KBM-7 (cell line): ENCODE measurements at regions not wholly inside any gene's neighbourhood (a gene's known extent, or its start where the extent isn't known, plus 50 kb on each side); places are given as distances from the start of the nearest gene placed in this dataset.

ENCODE experiments used
- DNase-seq: peaks from one replicate; pipeline ENCODE4 v3.0.0-alpha.2; 2015
- in situ Hi-C: fragments of 300-500 bp; cut with MboI; formaldehyde crosslinking; loops from 2 replicates; pipeline ENCODE4 v1.14.3; 2020; ENCODE audit warnings: low sequenced_read_pairs, low pct_unique_long_range_greater_than_20kb, mixed read lengths

DNA sequence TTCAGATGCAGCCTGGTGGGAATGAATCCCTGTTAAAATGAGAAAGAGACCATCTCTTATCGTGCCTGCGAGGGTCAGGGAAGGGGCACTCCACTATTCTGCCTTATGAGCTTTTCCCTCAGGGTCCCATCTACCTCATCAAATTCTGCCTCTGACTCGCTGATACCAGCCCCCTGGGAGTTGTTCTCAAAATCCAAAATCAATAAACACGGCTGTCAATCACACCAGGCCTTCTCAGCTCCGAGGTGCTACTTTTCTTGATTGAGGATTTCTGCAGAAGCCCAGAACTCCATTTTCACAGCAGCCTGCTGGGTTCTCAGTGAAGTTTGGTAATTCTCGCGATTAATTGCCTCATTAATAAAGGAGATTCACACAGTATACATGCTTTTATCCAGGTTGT is 312.6 kb downstream of the STIM2 start:
- in situ Hi-C loops: no loop called here
- no peak for DNase-seq

DNA sequence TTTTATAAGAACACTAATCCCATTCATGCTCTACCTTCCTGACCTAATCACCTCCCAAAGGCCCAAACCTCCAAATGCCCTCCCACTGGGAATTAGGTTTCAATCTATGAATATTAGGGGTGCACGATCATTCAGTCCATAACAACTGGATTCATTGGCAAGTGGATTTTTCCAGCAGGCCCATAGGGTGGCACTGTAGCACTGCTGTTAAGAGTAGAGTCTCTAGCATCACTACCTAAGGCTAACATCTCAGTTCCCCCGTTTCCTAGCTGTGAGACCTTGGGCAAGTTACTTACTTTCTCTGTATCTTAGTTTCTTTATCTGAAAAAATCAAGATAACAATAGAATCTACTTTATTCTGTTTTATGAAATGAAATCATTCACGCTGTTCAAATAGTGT is 315.8 kb downstream of the STIM2 start:
- in situ Hi-C loops: no loop called here
- peak; percentile 1 for DNase-seq

DNA sequence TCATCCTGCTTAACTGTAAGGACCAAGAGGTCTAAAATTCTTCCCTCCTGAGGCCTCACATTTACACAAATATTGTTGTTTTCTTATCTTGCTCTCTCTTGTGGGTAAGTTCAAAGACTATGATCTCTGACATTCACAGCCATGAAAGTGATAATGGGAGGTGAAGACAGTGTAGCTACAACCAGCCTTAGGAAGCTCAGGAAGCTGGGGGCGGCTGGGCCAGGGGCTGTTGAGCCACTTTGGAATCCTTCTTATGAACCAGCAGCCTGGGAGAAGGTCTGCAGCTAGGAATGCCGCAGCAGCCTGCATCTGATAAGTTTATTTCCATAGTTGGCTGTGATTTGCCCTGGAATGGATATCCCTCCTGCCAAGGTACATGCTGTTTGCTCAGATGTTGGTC is 316.2 kb downstream of the STIM2 start:
- DNase-seq: no peak
- in situ Hi-C loops: no loop called here

DNA sequence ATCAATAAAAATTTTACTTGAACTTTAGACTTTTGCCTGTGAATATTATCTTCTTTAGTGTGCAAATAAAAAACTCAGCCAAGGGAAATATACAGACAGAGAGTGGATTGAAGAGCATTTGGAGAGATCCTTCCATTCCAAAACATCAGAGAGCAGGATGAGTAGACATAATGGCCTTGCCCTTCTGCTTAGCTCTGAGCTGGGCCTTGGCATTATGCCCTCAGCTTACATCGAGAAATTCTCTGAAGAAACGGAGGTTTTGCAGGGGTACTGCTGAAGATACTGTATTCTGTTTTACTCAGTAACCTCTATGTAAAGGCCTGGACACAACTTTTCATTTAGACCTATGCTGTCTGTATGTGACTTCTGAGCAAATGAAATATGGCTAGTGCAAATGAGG is 317.4 kb downstream of the STIM2 start:
- DNase-seq: no peak
- in situ Hi-C loops: no loop called here

DNA sequence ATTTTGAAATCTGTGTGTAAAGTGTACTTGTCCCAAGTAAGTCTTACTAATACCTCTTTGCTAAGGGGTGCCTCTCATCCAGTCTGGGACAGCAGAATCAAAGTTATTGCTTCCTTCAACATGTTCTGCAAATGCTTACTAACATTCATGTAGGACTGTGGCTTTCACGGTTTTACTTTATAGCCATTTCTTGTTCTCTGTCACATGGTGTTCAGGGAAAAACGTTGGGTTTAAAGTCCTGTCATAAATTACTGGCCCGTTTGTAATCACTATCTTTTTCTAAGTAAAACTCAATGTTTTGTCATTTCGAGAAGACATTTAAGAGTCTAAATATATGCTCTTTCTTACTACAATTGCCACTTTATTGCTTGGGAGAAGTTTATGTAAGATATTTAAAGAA is 321.1 kb downstream of the STIM2 start:
- in situ Hi-C loops: no loop called here

DNA sequence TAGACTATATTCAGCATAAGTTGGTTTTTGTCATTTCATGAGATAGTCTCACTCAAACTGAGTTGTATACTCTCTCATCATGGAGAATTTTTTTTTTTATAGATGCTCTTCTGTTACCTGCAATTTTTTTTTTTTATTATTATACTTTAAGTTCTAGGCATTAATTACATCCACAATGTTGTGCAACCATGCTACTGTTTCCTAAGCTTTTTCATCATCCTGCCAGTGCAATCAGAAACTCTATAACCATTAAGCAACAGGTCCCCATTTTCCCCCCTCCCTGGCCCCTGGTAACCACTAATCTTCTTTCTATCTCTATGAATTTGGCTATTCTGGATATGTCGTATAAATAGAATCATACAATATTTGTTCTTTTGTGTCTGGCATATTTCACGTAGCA is 321.6 kb downstream of the STIM2 start:
- no peak for DNase-seq

More for the DNA sequence above, 321.1 kb downstream of the STIM2 start:
- DNase-seq: no peak

DNA sequence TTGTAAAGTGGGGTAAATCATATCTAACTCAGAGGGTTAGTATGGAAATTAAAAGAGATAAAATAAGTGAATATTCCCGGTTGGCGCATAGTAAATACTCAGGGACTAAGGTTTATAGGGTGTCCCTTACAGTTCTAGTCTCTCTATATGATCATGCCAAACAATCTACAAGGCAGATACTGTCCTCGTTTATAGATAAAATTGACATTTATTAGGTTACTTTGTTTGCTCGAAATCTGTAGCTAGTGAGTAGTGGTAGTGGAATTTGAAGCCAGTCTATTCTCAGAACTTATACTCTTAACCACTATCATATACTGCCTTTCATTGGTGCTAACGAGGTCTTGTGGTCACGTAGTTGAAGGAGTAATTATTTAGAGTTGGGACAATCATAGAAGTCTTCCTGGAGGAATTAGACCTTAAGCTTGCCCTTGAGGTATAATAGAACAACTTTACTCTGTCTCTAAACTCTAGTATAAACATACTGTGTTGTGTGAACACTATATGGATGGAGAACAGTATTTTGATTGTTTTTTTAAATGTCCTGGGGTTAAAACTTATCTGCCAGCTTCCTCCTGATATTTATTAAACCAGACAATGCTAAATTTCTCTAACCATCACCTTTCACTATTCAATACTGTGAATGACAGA is 324.0 kb downstream of the STIM2 start:
- DNase-seq: no peak
- in situ Hi-C loops: no loop called here

More for the DNA sequence above, 321.6 kb downstream of the STIM2 start:
- in situ Hi-C loops: no loop called here

DNA sequence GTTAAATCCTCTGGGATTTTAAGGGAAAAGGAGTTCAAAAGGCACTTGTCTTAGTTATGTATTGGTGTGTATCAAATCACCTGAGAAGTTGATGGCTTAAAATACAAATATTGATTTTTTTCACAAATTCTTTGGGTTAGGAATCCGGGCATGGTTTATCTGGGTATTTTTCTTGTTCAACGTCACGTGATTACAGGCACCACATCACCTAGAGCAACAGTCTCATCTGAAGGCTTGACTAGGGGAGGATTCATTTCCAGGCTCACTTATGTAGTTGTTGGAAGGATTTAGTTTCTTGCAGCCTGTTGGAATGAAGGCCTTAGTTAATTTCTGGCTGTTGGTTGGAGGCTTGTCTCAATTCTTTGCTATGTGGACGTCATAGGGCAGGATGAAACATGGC is 326.1 kb downstream of the STIM2 start:
- in situ Hi-C loops: no loop called here
- no peak for DNase-seq

DNA sequence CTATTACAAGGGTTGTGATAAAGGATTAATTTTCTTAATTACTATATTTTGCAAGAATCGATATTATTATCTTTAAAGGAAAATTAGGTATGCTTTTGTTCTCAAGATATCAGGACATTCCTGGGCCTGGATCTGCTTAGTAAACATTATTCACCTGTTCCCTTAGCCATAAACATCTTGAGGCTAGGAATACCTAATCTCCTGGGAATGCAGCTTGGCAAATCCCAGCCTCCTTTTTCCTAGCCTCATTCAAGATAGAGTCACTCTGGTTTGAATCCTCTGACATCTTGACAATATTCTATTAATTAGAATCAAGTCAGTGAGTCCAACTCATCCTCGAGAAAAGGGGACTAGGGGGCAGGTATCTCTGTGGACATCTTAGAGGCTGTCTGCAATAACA is 327.1 kb downstream of the STIM2 start:
- no peak for DNase-seq
- in situ Hi-C loops: no loop called here

DNA sequence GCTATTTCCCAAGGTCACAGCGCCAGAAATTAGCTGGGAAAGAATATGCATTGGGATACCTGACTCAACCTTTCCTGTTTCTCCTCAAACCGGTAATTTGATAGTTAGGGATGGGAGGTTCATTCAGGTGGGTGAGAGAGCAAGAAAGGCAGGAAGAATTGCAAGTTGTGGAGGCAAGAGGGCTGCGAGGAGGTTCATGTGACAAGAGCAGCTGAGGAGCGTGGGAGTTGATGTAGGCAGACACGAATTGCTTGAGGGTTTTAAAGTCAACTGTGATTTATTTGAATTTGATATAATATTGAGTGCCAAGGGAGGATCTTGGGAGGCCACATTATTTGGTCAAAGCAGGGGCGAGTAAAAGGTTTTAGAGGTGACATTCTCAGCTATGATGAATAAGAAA is 329.0 kb downstream of the STIM2 start:
- in situ Hi-C loops: no loop called here
- DNase-seq: no peak

DNA sequence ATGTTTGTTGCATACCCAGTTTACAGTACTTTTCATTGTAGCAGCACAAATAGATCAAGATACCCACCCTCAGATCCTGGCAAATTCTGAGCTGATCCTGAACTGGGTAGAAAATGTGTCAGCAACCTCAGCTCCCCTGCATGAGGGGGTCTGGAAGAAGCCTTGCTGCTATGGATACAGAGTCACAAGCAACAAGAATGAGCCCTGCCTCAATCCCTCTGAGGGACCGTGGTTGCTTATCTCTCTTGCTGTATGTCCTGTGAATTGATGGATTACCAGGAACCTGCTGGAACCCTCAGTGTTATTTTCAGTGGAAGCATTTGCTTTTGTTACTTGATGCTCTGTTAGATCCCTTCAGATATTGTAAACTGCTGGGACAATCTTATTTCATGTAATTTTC is 331.0 kb downstream of the STIM2 start:
- in situ Hi-C loops: no loop called here
- no peak for DNase-seq

DNA sequence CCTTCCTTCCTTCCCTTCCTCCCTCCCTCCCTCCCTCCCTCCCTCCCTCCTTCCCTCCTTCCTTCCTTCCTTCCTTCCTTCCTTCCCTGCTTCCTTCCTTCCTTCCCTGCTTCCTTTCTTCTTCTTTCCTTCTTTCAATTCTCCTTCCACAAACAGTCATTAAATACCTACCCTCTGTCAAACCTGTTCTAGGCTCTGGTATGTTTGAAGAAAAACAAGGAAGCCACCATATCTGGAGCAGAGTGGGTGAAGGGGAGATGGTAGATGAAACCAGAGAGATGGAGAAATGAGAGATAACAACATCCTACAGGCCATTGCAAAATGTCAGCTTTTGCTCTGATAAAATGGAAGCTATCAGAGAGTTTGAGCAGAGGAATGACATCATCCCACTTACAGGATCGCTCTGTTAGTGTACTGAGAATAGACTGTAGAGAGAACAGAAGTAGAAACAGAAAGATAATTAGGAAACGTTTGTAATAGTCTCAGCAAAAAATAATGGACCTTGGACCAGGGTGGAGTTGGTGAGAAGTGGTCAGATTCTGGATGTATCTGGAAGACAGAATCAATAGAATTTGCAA is 334.0 kb downstream of the STIM2 start:
- in situ Hi-C loops: no loop called here

DNA sequence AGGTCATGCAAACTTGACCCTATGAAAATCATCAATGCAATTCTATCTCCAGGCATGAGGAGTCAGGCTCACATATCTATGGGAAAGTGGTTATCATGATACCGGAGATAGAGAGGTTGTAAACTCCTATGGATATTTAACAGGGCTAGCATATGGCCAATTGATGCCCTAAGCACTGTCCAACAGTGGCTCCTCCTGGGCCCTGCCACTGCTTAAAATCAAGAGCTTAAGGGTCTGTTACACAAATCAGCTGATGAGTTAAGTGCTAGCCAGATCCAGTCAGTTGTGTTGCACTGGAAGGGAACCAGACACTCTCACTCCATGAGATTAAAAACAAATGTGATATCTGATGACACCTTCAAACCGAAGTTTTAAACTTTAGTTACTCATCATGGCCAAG is 337.6 kb downstream of the STIM2 start:
- in situ Hi-C loops: no loop called here
- no peak for DNase-seq

More for the DNA sequence above, 334.0 kb downstream of the STIM2 start:
- DNase-seq: no peak

DNA sequence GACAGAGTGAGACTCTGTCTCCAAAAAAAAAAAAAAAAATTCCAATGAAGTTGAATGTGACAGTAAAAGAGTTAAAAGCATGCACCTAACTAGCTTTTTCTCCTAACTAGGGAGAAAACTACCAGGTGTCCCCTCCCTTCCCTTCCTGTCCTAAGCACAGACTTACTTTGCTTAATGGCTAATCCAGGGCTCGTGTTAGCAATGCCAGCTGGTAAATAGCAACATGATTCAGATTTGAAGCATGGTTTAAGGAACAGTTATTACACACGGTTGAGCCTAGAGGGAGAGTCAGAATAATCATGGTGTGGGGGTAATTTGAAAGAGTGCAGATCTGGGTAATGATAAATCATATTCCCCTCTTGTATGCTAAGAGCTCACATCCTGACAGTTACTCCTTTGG is 338.3 kb downstream of the STIM2 start:
- DNase-seq: no peak
- in situ Hi-C loops: no loop called here

DNA sequence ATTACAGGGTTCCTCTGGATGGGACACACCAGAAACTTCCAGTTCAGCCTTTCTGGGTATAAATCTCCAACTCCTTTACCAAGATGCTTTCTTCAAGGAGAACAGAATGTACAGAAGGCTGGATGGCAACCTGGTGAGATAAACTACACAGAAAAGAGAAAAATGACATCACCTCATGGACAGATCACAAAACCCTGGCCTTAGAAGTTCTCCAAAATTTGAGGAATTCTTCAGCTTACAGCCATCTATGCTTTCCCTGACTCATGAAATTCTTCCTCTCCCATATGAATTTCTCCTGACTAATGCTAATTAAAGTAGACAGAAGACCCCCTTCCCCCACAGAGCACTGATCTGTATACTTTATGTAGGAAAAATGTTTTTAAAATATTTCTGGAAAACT is 345.4 kb downstream of the STIM2 start:
- in situ Hi-C loops: no loop called here
- DNase-seq: no peak

DNA sequence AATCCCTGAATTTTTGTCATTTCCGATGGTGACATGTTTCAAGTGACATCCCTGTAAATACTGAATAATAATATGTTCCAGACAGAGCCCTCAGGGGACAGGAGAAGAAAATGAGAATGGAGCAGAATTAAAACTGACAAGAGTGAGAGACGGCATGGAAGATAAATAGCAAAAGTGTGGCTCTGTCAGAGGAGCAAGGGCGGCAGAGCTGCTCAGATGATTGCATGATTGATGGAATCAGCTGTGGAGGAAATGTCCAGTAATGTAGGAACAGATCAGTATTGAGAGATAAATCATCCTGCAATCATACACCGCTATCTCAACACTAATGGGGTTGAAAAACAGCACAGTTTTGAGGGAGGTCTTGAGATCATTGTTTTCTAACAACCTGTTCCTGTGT is 350.3 kb downstream of the STIM2 start:
- in situ Hi-C loops: no loop called here
- no peak for DNase-seq

DNA sequence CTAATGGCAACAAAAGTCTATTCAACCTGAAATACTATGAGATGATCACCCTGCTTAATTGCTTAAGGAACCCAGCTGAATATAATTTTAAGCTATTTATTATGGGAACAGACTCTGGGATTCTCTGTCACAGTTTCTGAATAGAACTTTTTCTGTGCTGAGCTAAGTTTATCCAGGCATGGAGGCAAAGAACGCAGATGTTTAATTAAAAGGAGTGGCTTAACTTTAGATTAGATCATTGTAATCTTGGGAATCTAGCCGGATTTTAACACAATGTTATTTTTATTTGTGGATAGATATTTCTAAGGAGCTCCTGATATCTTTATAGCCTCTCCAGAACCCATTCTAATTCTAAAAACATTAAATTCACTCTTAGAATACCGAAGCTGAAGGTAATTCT is 353.4 kb downstream of the STIM2 start:
- no peak for DNase-seq
- in situ Hi-C loops: no loop called here

DNA sequence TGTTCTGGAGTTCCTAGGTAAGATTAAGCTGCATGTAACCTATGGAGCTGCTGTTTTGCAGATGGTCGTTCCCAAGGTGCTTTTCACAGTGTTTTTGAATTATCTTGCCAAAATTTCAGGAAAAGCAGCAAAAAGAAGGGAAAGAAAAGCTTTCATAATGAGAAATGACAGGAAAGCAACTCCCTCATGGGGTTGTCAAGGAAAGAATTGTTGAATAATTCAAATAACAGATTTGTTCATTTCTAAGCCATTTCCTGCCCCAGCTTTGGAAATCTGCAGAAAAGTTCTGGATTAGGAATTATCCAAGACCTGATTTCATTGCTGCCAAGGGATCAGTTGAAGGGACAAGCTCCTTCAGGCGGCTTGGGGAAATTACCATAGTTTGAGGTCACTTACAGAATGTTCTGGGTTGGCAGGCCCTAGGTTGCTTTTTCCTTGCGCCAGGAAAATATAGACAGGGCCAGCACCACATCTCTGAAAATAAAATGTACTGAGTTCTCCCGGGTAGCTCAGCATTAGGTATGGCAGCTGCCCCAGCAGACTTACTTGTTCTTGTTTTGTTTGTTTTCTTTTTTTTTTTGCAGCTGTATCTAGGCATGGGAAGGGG is 354.7 kb downstream of the STIM2 start:
- in situ Hi-C loops: no loop called here
- no peak for DNase-seq

DNA sequence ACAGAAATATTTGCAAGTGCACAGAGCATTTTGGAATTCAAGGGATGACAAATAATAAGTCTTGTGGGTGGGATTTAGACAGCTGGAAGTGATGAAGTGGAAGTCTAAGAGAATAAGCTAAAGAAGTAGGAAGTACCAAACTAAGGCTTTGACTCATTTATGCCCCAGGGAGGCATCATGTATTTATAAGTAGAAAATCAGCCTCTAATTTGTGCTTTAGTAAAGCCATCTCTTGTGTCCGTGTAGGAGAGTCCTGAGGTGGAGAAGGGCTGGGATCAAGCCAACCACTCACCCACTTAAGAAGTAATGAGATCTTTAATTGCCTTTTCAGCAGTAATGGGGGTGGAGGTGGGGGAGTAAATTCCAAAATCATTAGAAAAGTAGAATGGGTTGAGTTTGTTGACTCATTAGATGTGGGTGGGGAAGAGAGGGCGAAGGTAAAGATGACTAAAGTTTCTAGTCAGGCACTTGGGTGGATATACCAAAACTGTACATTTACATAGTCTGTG is 356.7 kb downstream of the STIM2 start:
- in situ Hi-C loops: no loop called here
- DNase-seq: no peak

DNA sequence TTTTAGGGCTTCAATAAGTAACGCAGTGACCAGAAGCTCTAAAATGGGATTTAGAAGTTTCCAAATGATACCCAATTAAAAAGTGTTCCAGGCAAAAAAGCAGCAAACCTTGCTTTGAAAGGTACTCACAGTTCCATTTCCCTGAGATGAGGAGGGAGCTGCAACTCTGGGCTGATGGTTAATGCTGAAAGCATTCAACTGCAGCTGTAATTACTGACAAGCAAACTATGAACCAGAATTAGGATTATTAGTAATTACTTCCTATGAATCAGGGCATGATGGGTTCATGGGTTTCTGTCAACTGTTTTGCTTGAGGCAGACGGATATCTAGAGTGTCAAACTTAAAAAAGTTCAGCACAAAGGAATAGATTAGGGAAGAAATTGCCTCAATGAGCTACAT is 357.4 kb downstream of the STIM2 start:
- in situ Hi-C loops: no loop called here

DNA sequence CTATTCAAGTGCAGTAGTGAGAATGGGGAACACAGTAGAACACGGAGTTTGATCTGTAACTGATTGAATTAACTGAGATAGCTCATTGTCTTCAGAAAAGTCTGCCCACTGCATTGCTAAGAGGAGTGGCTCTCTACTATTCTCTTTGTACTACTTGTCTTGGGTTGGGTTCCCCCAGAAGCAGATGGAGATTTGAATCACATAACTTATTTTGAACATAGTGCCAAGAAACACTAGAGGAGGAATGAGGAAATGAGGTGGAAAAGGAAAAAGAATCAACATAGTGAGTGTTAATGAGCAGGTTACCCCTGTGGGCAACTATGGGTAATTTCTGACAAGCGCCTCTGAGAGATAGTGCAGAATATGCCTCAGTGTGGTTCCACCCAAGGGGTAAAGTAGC is 362.7 kb downstream of the STIM2 start:
- no peak for DNase-seq
- in situ Hi-C loops: no loop called here

More for the DNA sequence above, 357.4 kb downstream of the STIM2 start:
- no peak for DNase-seq
